8988T (cell line): ENCODE measurements at regions not wholly inside any gene's neighbourhood (a gene's known extent, or its start where the extent isn't known, plus 50 kb on each side); places are given as distances from the start of the nearest gene placed in this dataset.

Experiments
- DNase-seq: peaks from one replicate; pipeline ENCODE4 v3.0.0; 2011

DNA sequence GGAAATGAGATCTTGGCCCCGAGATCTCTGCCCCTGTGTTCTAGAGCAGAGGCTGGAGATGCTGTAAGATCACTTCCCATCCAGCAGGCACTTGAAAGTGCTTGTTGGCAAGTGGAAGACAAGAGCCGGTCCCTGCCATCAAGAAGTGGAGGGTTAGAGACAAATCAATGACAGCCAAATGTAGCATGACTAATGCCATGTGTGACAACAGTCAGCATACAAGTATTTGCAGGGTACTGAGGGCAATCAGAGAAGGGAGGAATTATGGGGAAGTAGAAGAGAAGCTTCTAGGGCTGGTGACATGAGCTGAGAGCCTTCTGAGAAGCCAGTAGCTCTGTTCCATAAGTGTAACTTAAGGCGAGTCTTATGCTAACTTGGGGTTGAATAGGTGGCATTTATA lies 58.6 kb downstream of the TMEM17 start:
- DNase-seq = no peak

DNA sequence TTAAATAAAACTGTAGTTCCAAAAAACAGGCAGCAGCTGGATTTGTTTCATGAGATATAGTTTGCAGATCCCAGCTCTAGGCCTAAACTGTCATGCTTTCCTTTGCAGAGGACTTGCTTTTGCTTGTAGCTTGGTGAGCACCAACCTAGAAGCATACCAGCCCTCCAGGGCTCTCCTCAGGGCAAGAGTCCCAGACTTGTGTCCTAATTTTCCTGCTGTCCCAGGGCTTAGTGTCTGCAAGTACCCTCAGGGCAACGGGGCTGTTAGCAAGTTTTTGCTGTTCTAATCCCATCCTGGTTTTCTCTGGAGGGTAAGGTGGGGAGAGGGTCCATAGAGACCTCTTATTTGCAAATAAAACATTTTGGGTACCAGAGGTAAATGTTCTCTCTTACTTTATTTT lies 59.5 kb downstream of the TMEM17 start:
- DNase-seq = no peak

DNA sequence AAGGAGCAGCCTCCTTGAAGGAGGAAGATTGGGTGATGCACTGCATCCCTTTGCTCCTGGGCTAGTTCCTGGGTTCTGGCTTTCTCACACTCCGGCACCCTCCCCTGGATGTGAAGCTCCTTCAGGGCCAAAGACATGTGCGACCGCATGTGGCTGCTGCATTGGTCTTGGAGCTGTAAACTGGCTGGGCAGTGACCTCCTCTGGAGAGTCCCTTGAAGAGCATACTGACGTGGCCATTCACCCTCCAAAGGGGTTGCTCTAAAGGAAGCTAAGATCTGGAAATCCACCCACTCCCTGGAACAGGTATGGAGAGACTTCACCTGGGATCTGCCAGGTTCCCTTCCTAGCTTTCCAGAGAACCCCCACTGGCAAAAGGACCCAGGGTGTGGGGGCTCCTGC lies 62.1 kb downstream of the TMEM17 start:
- no peak for DNase-seq

DNA sequence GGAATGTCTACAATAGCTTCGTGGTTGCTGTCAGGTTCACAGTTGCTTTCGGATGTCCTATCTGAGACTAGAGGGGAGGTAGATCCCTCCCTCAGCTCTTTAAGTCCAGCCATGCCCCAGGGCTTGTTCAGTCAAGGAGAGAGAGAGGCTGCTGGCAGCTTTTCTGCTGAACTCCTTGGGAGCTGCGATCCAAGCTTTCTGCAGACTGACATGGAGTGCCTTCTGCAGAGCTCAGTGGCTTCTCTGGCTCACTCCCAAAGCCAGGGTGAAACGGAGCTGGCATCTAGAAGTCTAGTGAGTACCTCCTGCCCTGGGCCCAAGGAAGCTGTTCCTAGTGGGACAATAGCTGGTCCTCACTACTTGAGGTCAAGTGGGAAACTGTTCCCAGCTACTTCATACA lies 62.5 kb downstream of the TMEM17 start:
- no peak for DNase-seq

DNA sequence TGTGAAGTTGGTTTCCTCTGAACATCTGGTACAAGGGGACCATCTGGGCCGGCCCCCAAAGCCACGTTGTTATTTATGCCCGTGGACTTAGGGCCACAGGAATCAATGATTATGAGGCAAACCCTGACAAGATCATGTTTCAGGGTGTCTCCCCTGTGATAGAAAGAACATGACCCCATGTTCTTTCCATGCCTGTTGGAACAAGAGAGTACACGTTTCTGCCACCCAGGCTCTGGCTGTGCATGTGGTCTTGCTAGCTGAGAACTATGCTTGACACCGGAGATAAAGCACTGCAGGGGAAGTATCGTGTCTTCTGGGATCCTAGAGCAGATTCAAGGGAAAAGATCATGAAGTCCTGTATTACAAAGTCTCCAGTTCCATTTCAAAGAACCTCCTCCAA lies 64.2 kb downstream of the TMEM17 start:
- no peak for DNase-seq

DNA sequence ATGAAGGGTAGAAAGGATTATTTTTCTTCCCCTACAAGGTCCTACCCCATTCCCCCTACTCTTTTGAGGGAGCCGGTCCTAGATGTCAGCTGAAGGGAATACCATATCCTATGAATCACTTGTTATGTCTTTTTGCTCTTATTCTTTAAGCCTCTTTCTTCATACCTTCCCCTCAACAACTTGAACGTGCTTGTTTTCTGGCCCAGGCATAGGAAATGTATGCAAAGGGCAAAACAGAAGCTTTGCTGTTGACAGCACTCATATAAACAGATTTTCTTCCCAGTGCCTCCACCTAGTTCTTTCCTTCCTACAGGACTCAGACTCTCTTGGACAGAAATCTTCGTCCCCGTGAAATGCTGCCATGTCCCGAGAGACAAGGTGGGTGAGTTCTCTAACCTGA lies 64.6 kb downstream of the TMEM17 start:
- no peak for DNase-seq

DNA sequence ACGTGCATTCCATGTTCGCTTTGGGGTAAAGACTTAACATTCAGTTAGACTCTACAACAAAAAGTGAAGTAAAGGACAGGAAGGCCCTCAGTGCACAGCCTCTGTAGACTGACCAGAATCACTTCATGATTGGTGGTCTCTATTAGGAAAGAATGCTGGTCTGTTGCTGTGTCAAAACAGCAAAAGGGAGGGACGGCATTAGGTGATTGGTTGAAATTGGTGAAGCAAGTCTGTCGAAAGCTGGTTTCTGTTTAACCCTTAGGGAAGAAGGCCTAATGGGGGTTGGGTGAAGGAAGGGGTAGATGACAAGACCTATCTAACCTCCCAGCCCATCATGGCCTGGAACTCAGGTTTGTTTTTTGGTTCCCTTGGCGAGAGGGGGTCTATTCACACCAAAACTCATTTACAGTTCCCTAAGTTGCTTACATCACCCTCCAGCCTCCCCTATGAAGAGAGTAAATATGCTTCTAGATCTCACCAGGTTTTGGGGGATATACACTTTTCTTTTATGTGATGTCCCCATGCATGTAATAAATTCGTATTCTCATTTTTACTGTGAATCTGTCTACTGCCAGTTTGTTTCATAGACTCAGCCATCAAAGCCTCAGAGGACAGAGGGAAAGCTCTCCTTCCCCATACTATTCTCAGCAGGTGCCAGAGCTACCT lies 65.6 kb downstream of the TMEM17 start:
- DNase-seq = no peak

DNA sequence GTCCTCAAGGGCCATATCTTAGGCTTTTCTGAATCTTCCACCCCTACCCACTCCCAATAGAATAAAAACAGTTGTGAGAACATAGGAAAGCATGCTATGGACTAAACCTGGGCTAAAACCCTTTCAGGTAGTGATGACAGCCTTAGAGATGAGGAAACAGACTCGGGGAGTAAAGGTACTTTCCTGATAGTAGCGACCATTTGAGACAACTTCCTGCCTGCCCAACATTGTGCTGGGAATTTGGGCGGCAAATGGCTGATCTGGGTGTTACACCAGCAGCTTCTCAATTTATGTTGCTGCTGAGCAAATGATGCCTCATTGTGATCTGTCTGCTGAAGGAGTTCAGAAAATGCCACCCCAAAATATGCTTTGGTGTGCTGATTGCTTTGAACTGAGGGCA lies 66.6 kb downstream of the TMEM17 start:
- no peak for DNase-seq

DNA sequence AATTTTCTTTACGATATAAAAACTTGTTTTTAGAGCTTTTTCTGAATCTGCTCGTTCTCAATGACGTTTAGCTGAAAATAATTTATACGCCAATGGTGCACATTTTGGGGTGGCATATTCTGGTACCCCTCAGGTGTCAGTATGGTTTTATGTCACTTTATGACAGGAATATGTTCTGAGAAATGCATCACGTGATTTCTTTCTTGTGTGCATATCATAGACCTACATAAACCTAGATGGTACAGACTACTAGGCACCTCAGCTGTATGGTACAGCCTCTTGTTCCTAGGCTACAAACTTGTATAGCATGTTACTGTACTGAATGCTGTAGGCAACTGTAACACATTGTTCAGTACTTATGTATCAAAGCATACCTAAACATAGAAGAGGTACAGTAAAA lies 68.2 kb downstream of the TMEM17 start:
- DNase-seq = no peak

DNA sequence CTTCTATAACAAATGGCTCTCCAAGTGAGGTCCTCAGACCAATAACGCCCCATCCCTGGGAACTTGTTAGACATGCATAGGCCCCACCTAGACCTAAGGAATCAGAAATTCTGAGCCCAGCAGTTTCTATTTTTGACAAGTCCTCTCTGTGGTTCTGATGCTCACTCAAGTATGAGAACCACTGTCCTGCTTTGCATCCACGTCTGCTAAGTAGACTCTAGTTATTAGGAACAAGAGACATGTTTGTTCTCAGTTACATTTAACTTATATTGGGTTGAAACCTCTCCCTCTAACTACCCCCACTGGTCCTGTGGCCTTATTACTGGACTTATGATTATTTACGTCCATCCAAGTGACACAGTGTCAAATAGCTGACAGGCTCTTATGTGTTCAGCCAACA lies 70.3 kb downstream of the TMEM17 start:
- no peak for DNase-seq

DNA sequence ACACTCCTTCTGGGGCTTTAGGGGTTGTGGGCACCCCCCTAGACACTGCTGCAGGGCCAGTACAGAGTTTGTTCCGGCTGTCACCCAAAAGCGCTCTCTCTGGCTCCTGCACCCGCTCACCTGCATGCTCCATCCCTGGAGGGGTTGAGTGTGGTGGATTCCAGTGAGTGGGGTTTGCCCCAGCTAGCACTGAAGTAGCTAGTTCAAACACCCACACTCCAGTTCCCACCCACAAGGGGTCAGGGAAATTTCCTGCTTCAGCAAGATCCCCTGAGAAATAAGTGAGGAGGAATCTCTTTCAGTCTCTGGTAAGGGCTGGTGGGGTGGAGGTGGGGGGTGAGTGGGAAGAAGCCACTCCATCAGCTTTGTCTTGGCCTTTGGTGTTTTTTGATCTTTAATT lies 73.6 kb downstream of the TMEM17 start:
- no peak for DNase-seq

DNA sequence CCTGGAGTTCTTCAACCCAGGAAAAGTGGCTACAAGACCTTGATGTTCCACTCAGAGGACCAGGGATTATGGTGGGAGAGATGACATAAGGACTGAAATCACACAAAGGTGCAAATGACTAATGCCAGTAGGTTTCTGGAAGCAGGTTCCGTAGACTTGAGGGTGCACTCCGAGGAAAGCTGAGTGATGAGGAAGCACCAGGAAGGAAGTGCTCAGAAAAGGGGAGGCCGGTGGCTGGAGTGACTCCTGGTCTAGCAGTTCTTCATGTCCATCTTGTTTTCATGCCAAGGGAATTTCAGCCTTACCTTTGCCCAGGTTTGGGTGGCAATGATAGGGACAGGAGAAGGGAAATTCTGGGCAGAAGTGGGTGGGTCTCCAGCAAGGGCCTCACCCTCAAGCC lies 74.5 kb downstream of the TMEM17 start:
- DNase-seq = no peak

DNA sequence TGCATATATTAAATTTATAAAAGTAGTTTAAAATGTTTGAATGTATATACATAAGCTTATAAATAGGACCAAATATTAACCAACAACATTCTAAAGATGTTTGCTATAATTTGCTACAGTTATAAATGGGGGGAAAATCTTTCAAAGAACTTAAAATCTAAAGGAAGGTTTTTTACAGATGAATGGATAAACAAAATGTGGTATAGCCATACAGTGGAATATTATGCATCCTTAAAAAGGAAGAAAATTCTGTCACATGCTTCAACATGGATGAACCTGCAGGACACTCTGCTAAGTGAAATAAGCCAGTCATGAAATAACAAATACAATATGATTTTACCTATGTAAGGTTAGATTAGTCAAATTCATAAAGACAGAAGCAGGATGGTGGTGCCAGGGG lies 75.8 kb downstream of the TMEM17 start:
- DNase-seq = no peak

DNA sequence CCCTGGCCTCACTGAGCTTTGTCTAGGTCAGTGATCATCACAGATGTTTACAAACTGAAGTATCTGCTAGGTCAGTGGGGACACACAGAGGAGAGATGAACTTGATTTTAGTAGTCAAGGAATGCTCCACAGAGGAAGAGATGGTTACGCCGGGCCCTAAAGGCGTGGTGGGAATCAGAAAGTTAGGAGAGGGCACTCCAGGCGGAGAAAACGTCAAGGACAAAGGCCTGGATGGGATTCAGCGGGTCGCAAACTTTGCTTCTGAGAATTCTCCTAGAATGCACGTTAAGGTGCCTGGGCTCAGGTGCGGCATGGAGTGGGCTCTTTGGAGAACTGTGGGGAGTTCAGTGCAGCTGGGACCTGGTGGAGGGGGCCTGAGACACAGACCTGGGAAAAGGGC lies 78.8 kb downstream of the TMEM17 start:
- DNase-seq = no peak

DNA sequence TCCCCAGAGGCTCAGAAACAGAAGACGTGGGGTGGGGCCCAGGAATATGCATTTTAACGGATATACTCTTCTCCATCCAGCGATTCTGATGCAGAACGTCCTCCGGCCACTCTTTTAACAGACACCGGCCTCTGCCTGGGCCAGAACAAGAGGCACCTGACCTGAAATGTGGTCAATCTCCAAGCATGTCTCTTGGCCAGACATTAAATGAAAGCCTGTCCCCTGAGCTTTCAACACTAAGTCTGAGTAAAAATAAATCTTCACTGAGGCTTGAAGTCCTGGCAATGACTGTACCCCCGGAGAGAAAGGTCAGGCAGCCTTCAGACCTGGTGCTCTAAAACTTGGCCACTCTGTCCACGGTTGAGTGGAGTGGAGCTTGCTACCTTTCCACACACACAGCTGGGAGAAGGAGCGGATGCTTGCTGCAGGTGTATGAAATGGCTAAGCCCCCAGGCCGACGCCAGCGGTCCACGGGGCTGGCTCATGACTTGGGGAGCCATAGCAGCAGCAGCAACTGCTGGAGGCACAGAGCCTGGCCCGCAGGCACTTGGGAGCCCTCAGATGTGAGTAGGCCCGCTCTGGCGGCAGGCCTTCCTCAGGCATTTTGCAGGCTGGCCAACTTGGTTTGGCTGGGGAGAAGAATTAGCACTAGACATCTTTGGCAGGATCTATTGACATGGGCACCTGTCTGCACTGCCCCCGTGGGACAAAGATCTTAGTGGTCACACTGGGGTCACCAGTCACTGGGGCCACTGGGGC lies 79.7 kb downstream of the TMEM17 start:
- no peak for DNase-seq

DNA sequence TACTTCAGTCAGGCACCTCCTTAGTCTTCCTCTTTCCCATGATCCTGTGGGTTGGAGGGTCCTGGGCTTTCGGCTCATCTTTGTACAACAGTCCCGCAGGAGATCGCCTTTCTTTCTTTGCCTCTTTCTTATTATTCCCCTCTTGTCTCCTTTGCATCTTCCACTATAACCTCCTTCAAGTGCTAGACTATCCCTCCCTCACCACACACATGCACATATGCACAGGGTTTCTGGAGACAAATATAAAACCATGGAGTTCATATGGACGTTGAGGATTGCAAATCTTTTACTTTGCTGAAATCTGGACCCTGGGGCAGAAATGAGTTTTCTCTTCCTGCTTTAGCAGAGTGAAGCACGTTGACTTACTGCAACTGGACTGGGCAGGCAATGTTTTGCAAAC lies 80.3 kb downstream of the TMEM17 start:
- DNase-seq = no peak

DNA sequence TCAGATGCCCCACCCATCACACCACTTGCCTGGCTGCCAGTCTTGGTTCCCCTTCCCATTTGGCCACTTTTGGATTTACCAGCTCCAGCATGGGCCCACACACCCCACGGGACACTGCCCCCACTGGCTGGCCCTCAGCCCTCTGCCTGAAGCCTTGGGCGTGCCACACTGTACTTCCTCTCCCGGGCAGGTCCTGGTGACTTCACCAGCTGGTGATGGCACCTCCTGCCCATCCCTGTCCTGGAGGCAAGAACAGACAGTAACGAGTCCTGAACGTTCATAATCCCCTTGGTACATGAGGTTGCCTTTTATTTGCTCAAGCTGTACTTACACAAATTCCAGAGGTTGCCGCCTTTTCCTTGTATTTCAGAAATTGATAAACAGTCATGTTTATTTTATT lies 81.1 kb downstream of the TMEM17 start:
- DNase-seq = no peak

DNA sequence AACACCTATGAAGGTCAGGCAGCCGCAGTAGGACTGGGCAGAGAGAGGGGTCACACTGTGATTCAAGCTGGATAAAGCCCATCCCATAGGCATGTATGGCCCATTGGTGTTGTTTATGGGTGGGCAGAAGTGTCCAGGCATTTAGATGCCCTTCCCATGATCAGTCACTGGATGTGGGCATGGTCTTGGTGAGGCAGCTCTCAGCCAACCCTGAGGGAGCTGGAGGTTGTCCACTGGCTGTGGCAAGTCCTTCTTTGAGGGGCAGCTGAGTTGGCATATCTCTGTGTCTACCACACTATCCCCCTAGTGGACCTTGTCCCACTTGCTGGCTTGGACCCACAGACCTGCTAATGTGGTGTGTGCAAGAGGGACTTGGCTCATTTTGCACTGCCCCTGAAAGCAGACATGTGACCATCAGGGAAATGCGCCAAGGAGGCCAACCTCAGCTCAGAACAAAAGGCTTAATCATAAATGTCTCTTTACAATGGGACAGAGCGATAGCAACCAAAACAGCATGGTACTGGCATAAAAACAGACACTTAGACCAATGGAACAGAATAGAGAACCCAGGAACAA lies 82.0 kb downstream of the TMEM17 start:
- no peak for DNase-seq

DNA sequence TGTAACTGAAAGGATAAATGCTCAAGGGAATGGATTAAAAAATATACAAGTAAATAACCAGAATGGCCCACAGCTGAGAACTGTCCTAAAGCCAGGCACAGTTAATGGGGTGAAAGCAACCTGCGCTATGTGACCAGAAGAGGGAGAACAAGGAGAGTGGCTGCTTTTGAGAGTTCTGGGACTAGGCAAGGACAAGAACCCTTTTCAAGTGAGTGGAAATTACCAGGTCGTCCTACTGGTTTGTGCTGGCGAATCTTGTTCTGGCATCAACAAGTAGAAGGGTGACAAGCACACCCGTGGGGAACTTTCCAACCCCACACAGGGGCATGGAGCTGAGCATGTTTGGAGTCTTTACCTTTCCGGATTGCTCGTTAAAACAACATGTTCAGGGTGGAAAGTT lies 82.8 kb downstream of the TMEM17 start:
- DNase-seq = no peak

DNA sequence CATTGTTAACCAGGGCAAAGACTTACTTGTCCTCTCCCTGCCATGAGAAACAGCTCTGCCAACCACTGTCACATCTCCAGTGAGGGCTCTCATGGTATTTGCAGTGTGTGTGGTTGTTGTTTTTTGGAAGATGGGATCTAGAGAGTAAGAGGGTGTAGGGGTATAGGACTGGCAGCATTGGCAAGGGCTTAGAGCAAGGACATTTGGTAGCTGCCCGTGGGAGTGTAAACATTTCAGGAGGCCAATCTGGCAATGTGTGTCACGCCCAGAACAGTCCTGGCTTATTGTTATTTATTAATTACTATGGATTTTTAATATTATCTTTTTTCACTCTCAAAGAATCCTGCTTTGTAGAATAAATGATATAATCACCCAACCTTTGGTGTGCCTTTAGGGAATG lies 90.5 kb downstream of the TMEM17 start:
- no peak for DNase-seq

DNA sequence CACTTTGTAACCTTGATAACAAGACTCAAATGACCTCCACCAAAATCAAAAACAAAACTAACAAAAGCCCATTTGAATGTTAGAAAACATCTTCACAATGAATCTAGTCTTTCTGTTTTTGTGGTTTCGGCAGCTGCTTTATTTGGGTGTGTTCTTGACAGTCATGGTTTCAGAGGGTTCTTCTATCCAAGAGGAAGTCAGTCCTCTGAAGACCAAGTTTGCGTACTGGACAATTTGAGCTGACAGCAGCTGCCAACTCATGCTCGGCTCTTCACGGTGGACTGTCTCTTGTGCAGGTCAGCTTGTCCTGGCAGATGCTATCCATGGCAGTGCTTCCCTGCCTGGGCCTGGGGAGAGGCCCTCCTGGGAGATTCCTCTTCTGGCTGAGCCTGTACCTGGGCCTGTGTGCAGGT lies 91.0 kb downstream of the TMEM17 start:
- no peak for DNase-seq

DNA sequence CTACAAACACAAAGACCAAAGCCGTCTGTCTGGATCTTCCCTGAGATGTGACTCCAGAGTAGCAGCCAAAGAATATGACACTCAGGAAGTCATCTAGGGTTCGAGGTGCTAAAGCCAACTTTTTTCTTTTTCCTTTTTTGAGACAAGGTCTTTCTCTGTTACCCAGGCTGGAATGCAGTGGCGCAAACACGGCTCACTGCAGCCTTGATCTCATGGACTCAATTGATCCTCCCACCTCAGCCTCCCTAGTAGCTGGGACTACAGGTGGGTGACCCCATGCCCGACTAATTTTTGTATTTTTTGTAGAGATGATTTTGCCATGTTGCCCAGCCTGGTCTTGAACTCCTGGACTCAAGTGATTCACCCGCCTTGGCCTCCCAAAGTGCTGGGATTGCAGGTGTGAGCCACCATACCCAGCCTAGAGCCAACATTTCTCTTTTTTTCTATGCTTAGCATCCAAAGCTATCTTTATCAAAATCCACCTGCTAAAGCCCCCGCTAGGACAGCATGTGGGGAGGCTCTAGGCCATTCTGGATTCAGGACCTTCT lies 92.8 kb downstream of the TMEM17 start:
- DNase-seq = no peak

DNA sequence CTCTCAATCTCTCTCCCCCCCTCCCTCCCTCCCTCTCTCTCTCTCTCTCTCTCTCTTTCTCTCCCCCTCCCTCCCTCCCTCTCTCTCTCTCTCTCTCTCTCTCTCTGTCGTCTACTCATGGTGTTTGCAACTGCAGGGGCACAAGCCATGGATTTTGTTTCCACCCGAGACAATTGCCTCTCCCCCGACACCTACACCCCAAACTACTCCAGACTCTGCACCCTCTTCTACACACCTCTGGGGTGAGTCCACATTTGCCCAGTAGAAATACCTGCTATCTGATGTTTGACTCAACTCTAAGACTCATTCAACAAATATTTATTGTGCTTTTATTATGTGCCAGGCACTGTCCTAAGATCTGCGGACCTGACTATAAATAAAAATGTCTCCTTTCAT lies 93.7 kb downstream of the TMEM17 start:
- DNase-seq = no peak

DNA sequence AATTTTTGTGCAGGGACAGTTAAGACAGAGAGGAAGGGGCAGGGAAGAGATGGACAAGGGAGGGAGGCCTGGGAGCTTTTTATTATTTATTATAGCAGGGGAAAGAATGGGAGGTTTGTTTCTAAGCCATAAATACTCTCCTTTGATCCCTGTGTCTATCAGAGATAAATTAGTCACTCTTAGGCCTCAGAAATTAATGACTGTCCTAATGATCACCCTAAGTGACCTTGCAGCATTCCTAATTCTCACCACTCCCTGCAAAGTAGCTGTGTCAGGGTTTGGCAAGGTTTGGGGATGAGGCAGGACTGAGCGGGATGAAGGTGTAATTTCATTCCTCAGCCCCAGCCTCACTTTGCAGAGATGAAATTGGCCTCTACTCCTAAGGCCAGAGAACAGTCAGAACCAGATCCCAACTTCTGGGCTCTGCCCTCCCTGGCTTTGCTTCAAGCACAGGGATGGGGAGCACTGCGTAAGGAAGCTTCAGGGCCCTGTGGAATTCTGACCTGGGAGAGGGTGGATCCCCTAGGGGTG lies 95.0 kb downstream of the TMEM17 start:
- DNase-seq = no peak
